ENCODE measurements at regions not wholly inside any gene's neighbourhood (a gene's known extent, or its start where the extent isn't known, plus 50 kb on each side); places are given as distances from the start of the nearest gene placed in this dataset.

GRCh38 chr5:109467058-109467457, 57.3 kb upstream of the PJA2 start:
- H3K4me3 ChIP-seq (ENCODE audit: low read length): no peak overlapping the region
- no peak overlapping the region for H3K9ac ChIP-seq (ENCODE audit: low read depth, low read length)
- H3K4me1 ChIP-seq (ENCODE audit: control insufficient read depth, insufficient read depth, low read length): peaks cover 4% of the 10 kb centered on the region
- no peaks in the 10 kb centered on the region for H3K36me3 ChIP-seq (ENCODE audit: insufficient read depth, low read length)
- H3K4me2 ChIP-seq (ENCODE audit: low read length): no peak overlapping the region
- H3K9me3 ChIP-seq (replicated peaks; ENCODE audit: low read length): no peaks in the 10 kb centered on the region
- no peaks in the 10 kb centered on the region for H3K27me3 ChIP-seq (ENCODE audit: control insufficient read depth, insufficient read depth, low read length)

Data from skeletal muscle satellite cell (primary cell).